GM12891 (cell line): ENCODE measurements at regions not wholly inside any gene's neighbourhood (a gene's known extent, or its start where the extent isn't known, plus 50 kb on each side); places are given as distances from the start of the nearest gene placed in this dataset.

Source experiments
- PAX5 ChIP-seq: IDR thresholded peaks from 2 replicates; pipeline ENCODE4 v1.6.1; 2011; ENCODE audit warnings: low read length, moderate library complexity, mild to moderate bottlenecking; ENCODE audit not compliant: insufficient read depth, severe bottlenecking
- POLR2A ChIP-seq: IDR thresholded peaks from 2 replicates; pipeline ENCODE4 v1.6.1; 2011; ENCODE audit warnings: low read depth, low read length, control low read depth
- POLR2AphosphoS5 ChIP-seq: IDR thresholded peaks from 2 replicates; pipeline ENCODE4 v1.6.1; 2011; ENCODE audit warnings: low read depth, low read length, control low read depth
- POU2F2 ChIP-seq: IDR thresholded peaks from 2 replicates; pipeline ENCODE4 v1.6.1; 2011; ENCODE audit warnings: low read depth, mild to moderate bottlenecking, control low read depth, low read length, moderate library complexity
- SPI1 ChIP-seq: IDR thresholded peaks from 2 replicates; pipeline ENCODE4 v1.6.1; 2011; ENCODE audit warnings: low read depth, low read length, control low read depth
- TAF1 ChIP-seq: IDR thresholded peaks from 2 replicates; pipeline ENCODE4 v1.6.1; 2011; ENCODE audit warnings: low read depth, low read length, control low read depth

DNA sequence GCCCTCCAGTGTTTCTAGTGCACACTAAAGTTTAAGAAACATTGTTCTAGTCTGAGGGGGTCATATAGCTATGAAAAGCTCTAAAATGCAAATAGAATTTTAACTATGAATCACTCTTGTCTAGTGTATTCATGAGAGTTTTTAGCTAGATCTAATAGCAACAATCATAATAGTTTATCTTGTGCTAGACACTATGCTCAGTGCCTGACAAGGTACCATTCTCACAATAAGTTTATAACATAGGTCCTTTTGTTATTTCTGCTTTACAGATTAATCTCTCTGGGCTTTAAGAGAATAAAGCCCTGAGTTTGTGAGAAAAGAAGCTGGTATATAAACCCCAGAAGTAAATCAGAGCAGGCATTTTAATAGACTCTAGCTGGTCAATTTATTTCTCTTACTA, 2120.7 kb downstream of the MAT2B start:
- no peak for TF ChIP-seq POLR2A
- no peak for TF ChIP-seq SPI1
- no peak for TF ChIP-seq POU2F2
- TF ChIP-seq POLR2AphosphoS5: no peak
- no peak for TF ChIP-seq TAF1
- no peak for TF ChIP-seq PAX5
